Activated CD8-positive, alpha-beta memory T cell treated with anti-CD3 and anti-CD28 coated beads for 36 hours (primary cell): ENCODE measurements at regions not wholly inside any gene's neighbourhood (a gene's known extent, or its start where the extent isn't known, plus 50 kb on each side); places are given as distances from the start of the nearest gene placed in this dataset.

ENCODE experiments used
- CTCF ChIA-PET: fragments of 350-600 bp; sonication (Branson Sonifier 250); formaldehyde crosslinking; loops from one replicate; lab custom pipeline; 2021; ENCODE audit warnings: antibody characterized with exemption; lab: Charles Lee
- POLR2A ChIA-PET: fragments of 350-600 bp; sonication (Branson Sonifier 250); formaldehyde crosslinking; loops from one replicate; lab custom pipeline; 2021; ENCODE audit warnings: antibody characterized with exemption; lab: Charles Lee

- CTCF ChIA-PET = no interaction called here
- POLR2A ChIA-PET = no interaction called here
These were observed 281.1 kb downstream of the MRPL39 start for GRCh38 chr21:25326181-25326580.

DNA sequence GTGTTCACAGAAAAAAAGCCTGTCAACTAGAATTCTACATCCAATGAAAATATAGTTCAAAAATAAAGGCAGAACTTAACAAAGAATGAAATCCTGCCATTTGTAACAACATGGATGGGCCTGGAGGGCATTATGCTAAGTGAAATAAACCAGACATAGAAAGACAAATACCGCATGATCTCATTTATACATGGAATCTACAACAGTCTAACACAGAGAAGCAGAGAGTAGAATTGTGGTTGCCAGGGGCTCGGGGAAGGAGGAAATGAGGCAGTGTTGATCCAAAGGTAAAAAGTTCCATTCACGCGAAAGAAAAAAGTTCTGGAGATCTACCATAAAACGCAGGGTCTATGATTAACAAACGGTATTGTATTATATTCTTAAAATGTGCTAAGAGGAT, 282.6 kb downstream of the MRPL39 start:
- CTCF ChIA-PET = no interaction called here
- POLR2A ChIA-PET = no interaction called here

DNA sequence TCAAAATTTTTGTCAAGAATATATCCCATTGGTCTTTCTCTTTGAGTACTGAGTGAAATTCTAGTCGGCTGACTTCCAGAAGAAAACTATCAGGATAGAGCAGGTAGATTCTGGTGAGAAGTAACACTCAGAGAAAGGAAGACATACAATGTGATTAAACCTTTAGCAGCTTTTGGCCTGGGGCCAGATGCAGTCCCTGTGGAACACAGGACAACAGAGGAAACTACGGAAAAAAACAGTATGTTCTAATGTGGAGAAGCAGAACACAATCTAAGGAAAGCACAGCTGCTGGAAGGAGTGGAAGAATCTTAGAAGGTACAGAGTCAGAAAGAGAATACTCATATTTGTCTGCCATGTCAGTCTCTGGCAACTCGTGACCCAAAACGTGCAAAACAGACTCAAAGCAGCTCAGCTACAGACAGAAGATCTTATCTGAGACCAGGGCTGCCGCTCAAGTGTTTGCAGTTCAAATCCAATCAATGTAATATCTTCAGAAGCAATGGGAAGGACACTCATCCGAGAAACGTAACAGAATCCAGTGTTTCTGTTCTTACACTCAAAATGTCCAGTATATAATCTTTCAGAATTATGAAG, 283.8 kb downstream of the MRPL39 start:
- CTCF ChIA-PET = no interaction called here
- POLR2A ChIA-PET = no interaction called here

DNA sequence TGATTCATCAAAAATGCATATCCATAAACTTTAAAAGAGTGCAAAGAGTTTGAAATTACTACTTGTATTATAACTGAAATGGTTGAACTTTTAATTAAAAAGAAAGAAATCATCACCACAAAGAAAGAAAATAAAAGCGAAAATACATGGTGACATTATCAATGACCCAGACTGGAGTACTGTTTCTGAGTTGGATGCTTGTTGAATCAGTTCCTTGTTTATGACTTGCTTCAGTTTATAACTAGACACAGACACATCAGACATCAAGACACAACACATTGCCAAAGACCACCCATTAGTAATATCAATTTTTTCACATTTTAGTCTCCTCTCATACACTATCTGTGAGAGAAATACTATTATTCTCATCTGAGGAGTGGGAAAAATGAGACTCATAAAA, 293.0 kb downstream of the MRPL39 start:
- CTCF ChIA-PET = no interaction called here
- POLR2A ChIA-PET = no interaction called here

GRCh38 chr21:25313829-25314228, 293.5 kb downstream of the MRPL39 start:
- CTCF ChIA-PET = no interaction called here
- POLR2A ChIA-PET = no interaction called here

- ChIA-PET POLR2A (no interaction called here), CTCF (no interaction called here)
These were observed 299.8 kb downstream of the MRPL39 start for GRCh38 chr21:25307489-25307888.

GRCh38 chr21:25304611-25305010, 302.7 kb downstream of the MRPL39 start:
- POLR2A ChIA-PET = no interaction called here
- CTCF ChIA-PET = no interaction called here

- ChIA-PET CTCF (no interaction called here), POLR2A (no interaction called here)
These were observed 306.6 kb downstream of the MRPL39 start for GRCh38 chr21:25300632-25301031.

DNA sequence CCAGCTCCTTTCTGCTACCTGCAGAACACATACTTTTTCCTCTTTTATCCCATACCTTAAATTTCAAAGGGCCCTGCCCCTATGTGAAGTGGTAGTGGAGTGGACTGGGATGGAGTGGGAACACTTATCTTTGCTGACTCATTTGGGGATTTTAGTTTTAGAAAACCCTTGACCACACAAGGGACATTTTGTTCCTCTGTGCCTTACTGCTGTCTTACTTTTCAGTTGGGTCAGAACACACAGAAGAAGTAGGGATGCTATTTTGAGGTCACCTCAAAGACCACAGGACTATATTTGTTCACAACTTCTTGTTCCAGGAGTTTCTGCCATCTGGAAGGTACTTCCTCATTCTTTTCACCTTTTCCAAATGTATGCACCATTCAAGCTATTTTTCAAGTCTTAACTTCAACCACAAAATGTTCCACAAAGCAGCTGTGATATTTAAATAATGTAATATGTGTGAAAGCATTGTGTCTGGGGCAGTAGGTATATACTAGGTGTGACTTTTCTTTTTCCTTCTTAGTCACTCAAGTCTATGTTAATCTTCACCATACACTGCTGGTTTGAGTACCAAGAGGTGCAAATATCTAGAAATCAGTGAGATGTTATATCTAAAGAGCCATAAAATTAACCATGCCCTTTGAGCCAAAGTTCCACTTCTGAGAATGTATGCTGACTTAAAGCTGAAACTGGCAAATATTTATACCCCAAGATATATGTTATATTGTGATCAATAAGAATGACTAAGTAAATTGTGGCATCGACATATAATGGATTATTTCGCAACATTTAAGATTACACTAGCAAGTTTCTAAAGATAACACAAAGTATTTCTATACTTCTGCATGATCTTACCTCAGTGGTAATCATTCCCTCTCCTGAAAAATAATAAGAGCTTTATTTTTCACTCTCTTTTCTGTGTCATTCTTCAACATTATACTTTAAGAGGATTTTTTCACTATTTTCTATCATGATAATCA, 308.5 kb downstream of the MRPL39 start:
- ChIA-PET POLR2A (no interaction called here), CTCF (interaction anchor here (0.9 kb wide), 1 partner anchor 9 kb away, joined by 3 read pairs; no protein-coding TSS in a partner anchor)

DNA sequence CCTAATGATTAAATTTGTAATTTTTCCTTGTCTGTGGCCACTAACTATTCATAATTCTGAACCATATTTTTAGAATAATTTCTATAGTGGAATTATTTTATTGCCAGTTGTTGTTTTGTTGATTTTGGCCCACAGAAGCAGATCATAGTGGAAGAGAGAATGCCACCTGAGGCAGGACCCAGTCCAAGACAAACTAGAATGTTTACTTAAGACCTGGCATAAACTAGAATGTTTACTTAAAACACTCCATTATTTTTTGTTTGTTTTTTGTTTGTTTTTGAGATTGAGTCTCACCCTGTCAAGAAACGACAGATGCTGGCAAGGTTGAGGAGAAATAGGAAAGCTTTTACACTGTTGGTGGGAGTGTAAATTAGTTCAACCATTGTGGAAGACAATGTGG, 310.2 kb downstream of the MRPL39 start:
- ChIA-PET CTCF (no interaction called here), POLR2A (no interaction called here)

GRCh38 chr21:25296252-25296651, 311.0 kb downstream of the MRPL39 start:
- CTCF ChIA-PET = no interaction called here
- POLR2A ChIA-PET = no interaction called here

DNA sequence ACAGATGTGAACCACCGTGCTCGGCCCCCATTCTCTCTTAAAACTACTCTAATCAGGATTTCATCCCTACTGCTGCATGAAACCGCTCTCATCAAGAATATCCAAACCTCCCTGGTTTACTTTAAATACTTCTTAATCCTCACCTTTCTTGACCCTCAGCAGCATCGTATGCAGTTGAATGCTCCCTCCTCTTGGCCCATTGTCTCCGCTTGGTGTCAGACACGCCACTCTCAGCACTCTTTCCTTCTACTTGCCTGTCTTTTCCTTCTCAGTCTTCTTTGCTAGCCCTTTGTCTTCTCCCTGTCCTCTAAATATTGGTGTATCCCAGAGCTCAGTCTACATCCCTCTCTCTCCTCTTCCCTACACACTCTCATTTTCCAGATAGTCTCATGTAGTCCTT, 314.9 kb downstream of the MRPL39 start:
- ChIA-PET POLR2A (no interaction called here), CTCF (no interaction called here)

GRCh38 chr21:25283720-25284119, 323.6 kb downstream of the MRPL39 start:
- ChIA-PET POLR2A (no interaction called here), CTCF (interaction anchor here (0.7 kb wide), 1 partner anchor 104 kb away, joined by 4 read pairs; no protein-coding TSS in a partner anchor)

GRCh38 chr21:25281134-25281533, 326.1 kb downstream of the MRPL39 start:
- ChIA-PET POLR2A (no interaction called here), CTCF (no interaction called here)

DNA sequence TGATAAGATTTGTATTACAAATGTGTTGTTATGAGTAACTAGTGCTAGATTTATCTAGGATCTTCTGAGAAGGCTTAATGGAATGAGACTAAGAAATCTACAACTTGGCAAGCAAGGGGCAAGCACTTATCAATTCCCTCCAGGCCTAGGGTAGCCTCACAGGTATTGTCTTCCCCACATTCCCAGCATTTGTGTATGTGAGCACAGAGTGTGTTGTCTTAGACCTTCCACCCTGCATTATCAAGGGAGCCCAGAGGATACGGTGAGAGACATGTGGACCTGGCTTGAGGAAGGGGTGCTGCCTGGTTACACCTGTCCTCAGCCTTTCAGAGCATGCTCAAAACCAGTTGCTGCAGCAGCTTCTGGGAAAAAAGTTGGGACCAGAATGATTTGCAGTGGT, 327.2 kb downstream of the MRPL39 start:
- CTCF ChIA-PET = no interaction called here
- POLR2A ChIA-PET = no interaction called here

- ChIA-PET POLR2A (no interaction called here), CTCF (interaction anchor here (1.0 kb wide), 1 partner anchor 112 kb away, joined by 3 read pairs; no protein-coding TSS in a partner anchor)
These were observed 333.3 kb downstream of the MRPL39 start for GRCh38 chr21:25273959-25274358.

- POLR2A ChIA-PET = no interaction called here
- CTCF ChIA-PET = interaction anchor here (0.5 kb wide), 1 partner anchor 12 kb away, joined by 3 read pairs; no protein-coding TSS in a partner anchor
These were observed 352.6 kb downstream of the MRPL39 start for GRCh38 chr21:25254491-25255174.

- CTCF ChIA-PET = no interaction called here
These were observed 360.7 kb downstream of the MRPL39 start for GRCh38 chr21:25246546-25246945.

DNA sequence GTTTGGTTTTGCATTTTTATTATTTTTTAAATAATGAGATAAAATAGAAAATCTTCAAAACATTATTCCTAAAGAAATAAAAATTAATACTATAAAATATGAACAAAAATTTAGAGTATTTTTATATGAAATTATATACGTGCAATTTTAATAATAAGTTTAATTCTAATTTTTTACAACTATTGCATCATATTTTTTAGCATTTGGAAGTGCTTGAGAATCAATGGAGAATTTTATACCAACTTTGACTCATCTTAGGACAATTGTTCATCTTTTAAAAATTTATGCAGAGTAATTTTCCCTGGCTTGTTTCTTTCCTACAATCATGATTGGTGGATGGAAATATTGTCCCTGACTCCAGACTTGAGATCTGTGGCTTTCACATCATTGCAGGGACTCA, 362.5 kb downstream of the MRPL39 start:
- ChIA-PET CTCF (no interaction called here), POLR2A (no interaction called here)

More at GRCh38 chr21:25246546-25246945, 360.7 kb downstream of the MRPL39 start:
- POLR2A ChIA-PET = no interaction called here

- CTCF ChIA-PET = no interaction called here
These were observed 363.5 kb downstream of the MRPL39 start for GRCh38 chr21:25243808-25244207.

More at GRCh38 chr21:25243808-25244207, 363.5 kb downstream of the MRPL39 start:
- POLR2A ChIA-PET = no interaction called here
